Trophoblast cell (in vitro differentiated cells and primary cell): ENCODE measurements at regions not wholly inside any gene's neighbourhood (a gene's known extent, or its start where the extent isn't known, plus 50 kb on each side); places are given as distances from the start of the nearest gene placed in this dataset.

Source experiments
- DNase-seq, 2 donors: peaks; one replicate each; pipeline ENCODE4 v3.0.0-alpha.2; 2016
- H2AFZ ChIP-seq: 2 replicates; pipeline ENCODE4 v1.6.1; 2013; ENCODE audit warnings: low read length, moderate library complexity, mild to moderate bottlenecking; ENCODE audit not compliant: insufficient read depth, poor library complexity
- H2AK5ac ChIP-seq: 2 replicates; pipeline ENCODE4 v1.6.1; 2013; ENCODE audit warnings: mild to moderate bottlenecking, low read length
- H2BK120ac ChIP-seq: 2 replicates; pipeline ENCODE4 v1.6.1; 2013; ENCODE audit warnings: low read length, mild to moderate bottlenecking, moderate library complexity; ENCODE audit not compliant: insufficient read depth, poor library complexity
- H2BK12ac ChIP-seq: 2 replicates; pipeline ENCODE4 v1.6.1; 2013; ENCODE audit warnings: mild to moderate bottlenecking, low read length, moderate library complexity
- H2BK5ac ChIP-seq: 2 replicates; pipeline ENCODE4 v1.6.1; 2013; ENCODE audit warnings: low read length, low read depth, moderate library complexity, mild to moderate bottlenecking; ENCODE audit not compliant: poor library complexity
- H3K14ac ChIP-seq: 2 replicates; pipeline ENCODE4 v1.6.1; 2013; ENCODE audit warnings: mild to moderate bottlenecking, low read length
- H3K18ac ChIP-seq: 2 replicates; pipeline ENCODE4 v1.6.1; 2013; ENCODE audit warnings: mild to moderate bottlenecking, low read length
- H3K23ac ChIP-seq: 2 replicates; pipeline ENCODE4 v1.6.1; 2013; ENCODE audit warnings: low read length
- H3K27ac ChIP-seq: 2 replicates; pipeline ENCODE4 v1.5.1; 2013; ENCODE audit warnings: low read depth, mild to moderate bottlenecking, inconsistent platforms, low read length, moderate library complexity
- H3K27me3 ChIP-seq: 2 replicates; pipeline ENCODE4 v1.6.1; 2013; ENCODE audit warnings: inconsistent platforms, mild to moderate bottlenecking, low read length, moderate library complexity; ENCODE audit not compliant: insufficient read depth
- H3K36me3 ChIP-seq, 2 experiments: 1 replicate in 1 of 2; 2 replicates in 1 of 2; pipeline ENCODE4 v1.6.1; 2013; ENCODE audit warnings: low read length in 2 of 2, mild to moderate bottlenecking in 2 of 2, moderate library complexity in 1 of 2; ENCODE audit not compliant: insufficient read depth in 2 of 2, control insufficient read depth in 1 of 2
- H3K4ac ChIP-seq: 2 replicates; pipeline ENCODE4 v1.6.1; 2013; ENCODE audit warnings: low read depth, mild to moderate bottlenecking, low read length, moderate library complexity
- H3K4me1 ChIP-seq, 2 experiments: 1 replicate in 1 of 2; 2 replicates in 1 of 2; pipeline ENCODE4 v1.6.1; 2013; ENCODE audit warnings: low read length in 2 of 2, mild to moderate bottlenecking in 2 of 2, moderate library complexity in 1 of 2; ENCODE audit not compliant: insufficient read depth in 2 of 2, control insufficient read depth in 1 of 2
- H3K4me2 ChIP-seq: 2 replicates; pipeline ENCODE4 v1.6.1; 2013; ENCODE audit warnings: inconsistent platforms, mild to moderate bottlenecking, low read length, moderate library complexity
- H3K4me3 ChIP-seq: 2 replicates; pipeline ENCODE4 v1.5.1; 2013; ENCODE audit warnings: mild to moderate bottlenecking, low read depth, low read length, inconsistent platforms
- H3K79me1 ChIP-seq: one replicate; pipeline ENCODE4 v1.6.1; 2013; ENCODE audit warnings: low read length
- H3K79me2 ChIP-seq: 2 replicates; pipeline ENCODE4 v1.6.1; 2013; ENCODE audit warnings: low read length, mild to moderate bottlenecking; ENCODE audit not compliant: control insufficient read depth, insufficient read depth, poor library complexity
- H3K9ac ChIP-seq: 2 replicates; pipeline ENCODE4 v1.6.1; 2013; ENCODE audit warnings: mild to moderate bottlenecking, low read length
- H3K9me3 ChIP-seq: 2 replicates; pipeline ENCODE4 v1.6.1; 2013; ENCODE audit warnings: low read depth, mild to moderate bottlenecking, control low read depth, inconsistent platforms, low read length; ENCODE audit not compliant: insufficient read depth
- H4K12ac ChIP-seq: 2 replicates; pipeline ENCODE4 v1.6.1; 2013; ENCODE audit warnings: low read depth, mild to moderate bottlenecking, low read length, moderate library complexity
- H4K8ac ChIP-seq: 2 replicates; pipeline ENCODE4 v1.6.1; 2013; ENCODE audit warnings: low read depth, mild to moderate bottlenecking, low read length, moderate library complexity
- H4K91ac ChIP-seq: one replicate; pipeline ENCODE4 v1.6.1; 2013; ENCODE audit warnings: low read depth, mild to moderate bottlenecking, low read length, moderate library complexity
- WGBS: extraction: QIAGEN DNeasy Blood & Tissue Kit; methylation state at CpG from one replicate; pipeline ENCODE4 v1.1.7; 2013; ENCODE audit warnings: missing lambda C conversion rate; ENCODE audit not compliant: insufficient read length, insufficient coverage; ENCODE audit errors: extremely low coverage; 5-methylcytosine and 5-hydroxymethylcytosine counted together

- no peak overlapping the region for H3K4ac ChIP-seq
- H3K4me3 ChIP-seq: no peak overlapping the region
- peaks cover 13% of the 10 kb centered on the region for H3K79me1 ChIP-seq
- no peak overlapping the region for H2AFZ ChIP-seq
- H3K79me2 ChIP-seq: no peaks in the 10 kb centered on the region
- H2BK120ac ChIP-seq: no peak overlapping the region
- H2AK5ac ChIP-seq: no peak overlapping the region
- no peak overlapping the region for H4K12ac ChIP-seq
- no peak overlapping the region for H3K18ac ChIP-seq
- no peaks in the 10 kb centered on the region for H3K36me3 ChIP-seq
- no peak overlapping the region for H3K23ac ChIP-seq
- H3K27me3 ChIP-seq: no peaks in the 10 kb centered on the region
- WGBS: no CpG with 5 or more reads among the region's 3 CpGs
- H3K9me3 ChIP-seq: no peaks in the 10 kb centered on the region
- H3K4me1 ChIP-seq: peaks cover 5 to 16% of the 10 kb centered on the region in 2 experiments
- H3K9ac ChIP-seq: no peak overlapping the region
- no peak overlapping the region for H4K91ac ChIP-seq
- H2BK5ac ChIP-seq: no peak overlapping the region
- H3K27ac ChIP-seq: no peak overlapping the region
- no peak overlapping the region for H3K14ac ChIP-seq
- DNase-seq: peak; percentile 55 to 68
- H2BK12ac ChIP-seq: no peak overlapping the region
- H3K4me2 ChIP-seq: no peak overlapping the region
- H4K8ac ChIP-seq: no peak overlapping the region
Measured at GRCh38 chr2:5535301-5535700, 156.9 kb upstream of the SOX11 start.

GRCh38 chr2:5537180-5537688, 154.9 kb upstream of the SOX11 start:
- no peak overlapping the region for H2BK120ac ChIP-seq
- WGBS: no CpG with 5 or more reads among the region's 2 CpGs

GRCh38 chr2:5538313-5538712, 153.9 kb upstream of the SOX11 start:
- WGBS: no CpG with 5 or more reads among the region's 1 CpG
- H3K79me1 ChIP-seq: peaks cover 14% of the 10 kb centered on the region
- no peak overlapping the region for H3K4me2 ChIP-seq
- no peak overlapping the region for H2AFZ ChIP-seq
- H3K4ac ChIP-seq: no peak overlapping the region
- no peaks in the 10 kb centered on the region for H3K79me2 ChIP-seq
- no peak overlapping the region for H2BK120ac ChIP-seq
- H4K8ac ChIP-seq: no peak overlapping the region
- H3K9me3 ChIP-seq: no peaks in the 10 kb centered on the region
- H3K9ac ChIP-seq: no peak overlapping the region
- no peak overlapping the region for H2BK5ac ChIP-seq
- no peak for DNase-seq
- H3K23ac ChIP-seq: no peak overlapping the region
- H2BK12ac ChIP-seq: no peak overlapping the region
- no peaks in the 10 kb centered on the region for H3K36me3 ChIP-seq
- H3K4me3 ChIP-seq: no peak overlapping the region
- H3K4me1 ChIP-seq: peaks cover 6 to 16% of the 10 kb centered on the region in 2 experiments
- no peak overlapping the region for H4K12ac ChIP-seq
- no peak overlapping the region for H3K18ac ChIP-seq
- H3K14ac ChIP-seq: no peak overlapping the region
- H3K27ac ChIP-seq: peak overlapping the region; percentile 70
- no peak overlapping the region for H2AK5ac ChIP-seq
- H3K27me3 ChIP-seq: no peaks in the 10 kb centered on the region
- peak overlapping the region; percentile 63 for H4K91ac ChIP-seq

More at GRCh38 chr2:5537180-5537688, 154.9 kb upstream of the SOX11 start:
- H3K18ac ChIP-seq: no peak overlapping the region
- no peak overlapping the region for H4K8ac ChIP-seq
- H3K9me3 ChIP-seq: no peaks in the 10 kb centered on the region
- no peak overlapping the region for H3K4me2 ChIP-seq
- H3K79me1 ChIP-seq: peaks cover 14% of the 10 kb centered on the region
- no peak overlapping the region for H3K9ac ChIP-seq
- no peak overlapping the region for H2AFZ ChIP-seq
- H3K36me3 ChIP-seq: no peaks in the 10 kb centered on the region
- no peak overlapping the region for H2BK5ac ChIP-seq
- H3K23ac ChIP-seq: no peak overlapping the region
- peaks cover 6 to 16% of the 10 kb centered on the region in 2 experiments for H3K4me1 ChIP-seq
- H3K14ac ChIP-seq: no peak overlapping the region
- no peaks in the 10 kb centered on the region for H3K79me2 ChIP-seq
- H2BK12ac ChIP-seq: no peak overlapping the region
- DNase-seq: no peak
- no peak overlapping the region for H3K4ac ChIP-seq
- H3K27me3 ChIP-seq: no peaks in the 10 kb centered on the region
- H4K91ac ChIP-seq: no peak overlapping the region
- no peak overlapping the region for H3K27ac ChIP-seq
- H2AK5ac ChIP-seq: no peak overlapping the region
- no peak overlapping the region for H3K4me3 ChIP-seq
- no peak overlapping the region for H4K12ac ChIP-seq

- Histone ChIP-seq H3K79me1 (peaks cover 14% of the 10 kb centered on the region), H4K91ac (peak overlapping the region; percentile 84), H4K12ac (no peak overlapping the region), H3K4me3 (no peak overlapping the region), H3K4ac (no peak overlapping the region), H3K9ac (no peak overlapping the region), H2BK5ac (peak overlapping the region; percentile 71), H2BK12ac (no peak overlapping the region), H2BK120ac (peak overlapping the region; percentile 20), H3K18ac (no peak overlapping the region), H3K4me1 (peaks cover 6 to 16% of the 10 kb centered on the region in 2 experiments), H3K23ac (no peak overlapping the region), H4K8ac (no peak overlapping the region), H3K36me3 (no peaks in the 10 kb centered on the region), H3K14ac (no peak overlapping the region), H3K79me2 (no peaks in the 10 kb centered on the region), H3K27me3 (no peaks in the 10 kb centered on the region), H3K27ac (peak overlapping the region; percentile 86), H3K4me2 (no peak overlapping the region), H2AK5ac (no peak overlapping the region), H3K9me3 (no peaks in the 10 kb centered on the region), H2AFZ (no peak overlapping the region)
- no peak for DNase-seq
- WGBS: no CpG with 5 or more reads among the region's 8 CpGs
Measured at GRCh38 chr2:5538772-5539171, 153.4 kb upstream of the SOX11 start.
